ENCODE measurements at regions not wholly inside any gene's neighbourhood (a gene's known extent, or its start where the extent isn't known, plus 50 kb on each side); places are given as distances from the start of the nearest gene placed in this dataset.

DNA sequence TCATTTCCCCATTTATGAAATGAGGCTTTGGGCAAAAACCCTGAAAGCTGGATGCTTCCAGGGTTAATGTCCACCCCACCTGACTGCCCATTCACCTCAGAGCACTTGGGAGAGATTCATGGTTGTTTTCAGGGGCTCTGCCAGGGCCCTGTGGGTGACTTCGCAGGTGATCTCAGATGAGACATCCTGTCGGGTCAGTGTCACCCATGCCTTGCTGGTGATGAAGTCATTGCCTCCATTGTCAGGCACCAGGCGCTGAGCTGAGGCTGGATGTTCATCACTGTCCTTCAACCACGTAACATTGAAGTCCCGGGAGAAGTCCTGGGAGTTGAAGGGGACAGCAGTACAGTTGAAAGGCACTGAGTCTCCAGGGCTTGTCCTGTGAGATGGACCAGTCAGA lies 115.6 kb upstream of the SIRPA start:
- TF ChIP-seq, protein P1, sequence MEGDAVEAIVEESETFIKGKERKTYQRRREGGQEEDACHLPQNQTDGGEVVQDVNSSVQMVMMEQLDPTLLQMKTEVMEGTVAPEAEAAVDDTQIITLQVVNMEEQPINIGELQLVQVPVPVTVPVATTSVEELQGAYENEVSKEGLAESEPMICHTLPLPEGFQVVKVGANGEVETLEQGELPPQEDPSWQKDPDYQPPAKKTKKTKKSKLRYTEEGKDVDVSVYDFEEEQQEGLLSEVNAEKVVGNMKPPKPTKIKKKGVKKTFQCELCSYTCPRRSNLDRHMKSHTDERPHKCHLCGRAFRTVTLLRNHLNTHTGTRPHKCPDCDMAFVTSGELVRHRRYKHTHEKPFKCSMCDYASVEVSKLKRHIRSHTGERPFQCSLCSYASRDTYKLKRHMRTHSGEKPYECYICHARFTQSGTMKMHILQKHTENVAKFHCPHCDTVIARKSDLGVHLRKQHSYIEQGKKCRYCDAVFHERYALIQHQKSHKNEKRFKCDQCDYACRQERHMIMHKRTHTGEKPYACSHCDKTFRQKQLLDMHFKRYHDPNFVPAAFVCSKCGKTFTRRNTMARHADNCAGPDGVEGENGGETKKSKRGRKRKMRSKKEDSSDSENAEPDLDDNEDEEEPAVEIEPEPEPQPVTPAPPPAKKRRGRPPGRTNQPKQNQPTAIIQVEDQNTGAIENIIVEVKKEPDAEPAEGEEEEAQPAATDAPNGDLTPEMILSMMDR (IDR thresholded peaks at IDR 0.05; ENCODE audit: extremely low read depth, missing control alignments), result no peak

DNA sequence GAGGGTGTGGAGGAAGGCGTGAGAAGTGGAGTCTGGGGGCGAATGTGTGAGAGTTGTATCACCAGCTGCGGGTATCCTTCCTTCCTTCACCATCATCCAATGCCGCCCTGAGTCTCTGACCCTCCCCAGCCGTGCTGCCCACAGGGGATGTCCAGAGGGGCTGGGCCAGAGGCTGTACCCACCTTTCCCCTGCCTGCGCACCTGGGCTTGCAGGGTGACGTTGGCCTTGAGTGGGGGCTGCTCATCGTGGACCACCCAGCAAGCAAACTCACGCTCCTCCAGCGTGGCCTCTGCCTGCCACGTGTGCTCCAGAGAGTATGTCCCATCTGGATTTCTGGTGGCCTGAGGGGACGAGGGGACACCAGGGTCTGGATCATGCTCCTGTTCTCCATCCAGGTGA lies 116.9 kb upstream of the SIRPA start:
- DNase-seq (ENCODE audit: low spot score), result no peak
- TF ChIP-seq, protein P1 (IDR thresholded peaks at IDR 0.05; ENCODE audit: extremely low read depth, missing control alignments), result no peak

More for the DNA sequence above, 115.6 kb upstream of the SIRPA start:
- DNase-seq (ENCODE audit: low spot score), result no peak

DNA sequence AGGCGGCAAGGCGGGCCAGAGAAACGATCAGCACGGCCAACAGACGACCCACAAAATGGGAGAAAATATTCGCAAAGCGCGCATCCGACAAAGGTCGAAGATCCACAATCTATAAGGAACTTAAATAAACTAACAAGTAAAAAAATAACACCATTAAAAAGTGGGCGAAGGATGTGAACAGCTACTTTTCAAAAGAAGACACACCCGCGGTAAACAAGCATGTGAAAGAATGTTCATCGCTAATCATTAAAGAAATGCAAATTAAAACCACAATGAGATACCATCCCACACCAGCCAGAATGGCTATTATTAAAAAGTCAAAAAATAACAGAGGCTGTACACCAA lies 117.8 kb upstream of the SIRPA start:
- TF ChIP-seq, protein P1 (IDR thresholded peaks at IDR 0.05; ENCODE audit: extremely low read depth, missing control alignments), result no peak
- no peak for DNase-seq (ENCODE audit: low spot score)

DNA sequence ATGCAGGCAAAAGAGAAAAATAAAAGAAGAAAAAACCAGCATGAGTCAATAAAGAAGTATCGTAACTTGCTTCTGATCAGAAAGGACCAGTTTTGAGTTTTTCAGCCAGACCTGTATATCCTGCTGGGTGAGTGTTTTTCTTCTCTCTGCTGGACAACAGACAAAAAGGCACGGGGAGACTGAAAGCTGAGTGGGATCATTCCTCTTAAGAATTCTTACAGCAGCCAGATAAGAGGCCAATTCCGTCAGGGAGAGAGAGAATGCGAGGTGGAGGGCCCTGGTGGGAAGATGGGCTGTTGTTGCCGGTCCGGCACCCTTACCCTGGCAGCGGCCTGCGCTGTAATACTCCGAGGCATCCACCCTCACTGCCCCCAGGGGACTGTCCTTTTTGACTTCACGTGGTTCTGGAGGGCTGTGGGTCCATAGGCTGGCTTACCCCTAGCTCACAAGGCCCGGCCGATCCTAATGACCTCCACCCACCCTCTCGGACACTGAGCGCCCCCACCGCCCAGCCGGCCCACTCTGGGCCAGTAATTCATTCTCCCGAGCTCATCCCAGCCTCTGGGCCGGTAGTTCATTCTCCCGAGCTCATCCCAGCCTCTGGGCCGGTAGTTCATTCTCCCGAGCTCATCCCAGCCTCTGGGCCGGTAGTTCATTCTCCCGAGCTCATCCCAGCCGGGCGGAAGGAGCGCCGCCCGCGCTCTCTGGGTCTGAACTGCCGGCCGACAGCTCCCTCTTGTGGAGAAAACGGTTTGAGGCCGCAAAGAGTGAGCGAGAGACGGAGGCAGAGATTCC lies 118.3 kb upstream of the SIRPA start:
- TF ChIP-seq, protein P1 (IDR thresholded peaks at IDR 0.05; ENCODE audit: extremely low read depth, missing control alignments), result peak; percentile 72
- peak; percentile 74 for DNase-seq (ENCODE audit: low spot score)

DNA sequence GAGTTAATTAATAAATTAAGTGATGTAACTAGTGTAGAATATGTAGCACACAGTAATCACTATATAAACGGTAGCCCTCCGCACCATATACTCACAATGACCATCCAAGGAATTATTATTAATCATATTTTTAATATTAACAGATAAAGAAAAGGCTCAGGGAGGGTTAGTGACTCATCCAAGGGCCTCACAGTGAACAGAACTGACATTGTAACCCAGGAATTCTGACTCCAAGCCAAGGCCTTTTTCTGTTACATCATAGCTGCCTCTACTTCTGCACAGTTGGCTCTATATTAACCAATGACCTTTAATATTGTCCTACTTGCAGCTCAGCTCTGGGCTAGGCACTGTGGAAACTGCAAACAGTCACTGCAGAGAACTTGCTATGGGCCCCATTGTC lies 117.5 kb upstream of the SIRPG start:
- TF ChIP-seq, protein P1 (IDR thresholded peaks at IDR 0.05; ENCODE audit: extremely low read depth, missing control alignments), result no peak
- DNase-seq (ENCODE audit: low spot score), result no peak

DNA sequence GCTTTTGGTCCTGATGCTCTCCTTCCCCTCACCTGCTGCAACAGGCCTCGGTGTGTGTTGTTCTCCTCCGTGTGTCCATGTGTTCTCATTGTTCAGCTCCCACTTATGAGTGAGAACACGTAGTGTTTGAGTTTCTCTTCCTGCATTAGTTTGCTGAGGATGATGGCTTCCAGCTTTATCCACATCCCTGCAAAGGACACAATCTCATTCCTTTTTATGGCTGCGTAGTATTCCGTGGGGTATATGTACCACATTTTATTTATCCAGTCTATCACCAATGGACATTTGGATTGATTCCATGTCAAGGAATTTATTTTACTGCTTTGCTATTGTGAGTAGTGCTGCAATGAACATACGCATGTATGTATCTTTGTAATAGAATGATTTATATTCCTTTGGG lies 116.9 kb upstream of the SIRPG start:
- no peak for DNase-seq (ENCODE audit: low spot score)
- TF ChIP-seq, protein P1 (IDR thresholded peaks at IDR 0.05; ENCODE audit: extremely low read depth, missing control alignments), result no peak

DNA sequence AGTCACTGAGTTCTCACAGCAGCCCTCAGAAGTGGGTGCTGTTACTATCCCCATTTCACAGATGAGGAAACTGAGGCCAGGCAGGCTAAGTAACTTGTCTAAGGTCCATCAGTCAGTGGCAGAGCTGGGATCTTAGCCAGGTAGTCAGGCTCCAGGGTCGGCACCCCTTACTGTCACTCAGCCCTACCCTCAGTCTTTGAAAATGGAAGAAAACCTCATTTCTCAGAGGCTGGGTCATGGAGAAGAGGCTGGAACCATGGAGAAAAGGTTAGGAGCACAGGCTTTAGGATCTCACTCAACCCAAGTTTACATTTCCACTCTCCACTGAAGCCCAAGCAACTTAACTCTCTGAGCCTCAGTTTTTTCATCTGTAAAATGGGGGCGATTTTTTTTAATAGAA lies 116.2 kb upstream of the SIRPG start:
- TF ChIP-seq, protein P1 (IDR thresholded peaks at IDR 0.05; ENCODE audit: extremely low read depth, missing control alignments), result no peak
- DNase-seq (ENCODE audit: low spot score), result no peak

Data from GM20000 (cell line).